Fibroblast of skin of scalp (primary cell): ENCODE measurements at regions not wholly inside any gene's neighbourhood (a gene's known extent, or its start where the extent isn't known, plus 50 kb on each side); places are given as distances from the start of the nearest gene placed in this dataset.

Experiments
- DNase-seq: peaks from one replicate; pipeline ENCODE4 v3.0.0-alpha.2; 2013

GRCh38 chr3:14318646-14319045, 83.8 kb upstream of the SLC6A6 start:
- no peak for DNase-seq

- DNase-seq = peak; percentile 74
These were observed 82.7 kb upstream of the SLC6A6 start for GRCh38 chr3:14319654-14320182.

GRCh38 chr3:14320219-14320618, 82.2 kb upstream of the SLC6A6 start:
- DNase-seq = no peak

DNA sequence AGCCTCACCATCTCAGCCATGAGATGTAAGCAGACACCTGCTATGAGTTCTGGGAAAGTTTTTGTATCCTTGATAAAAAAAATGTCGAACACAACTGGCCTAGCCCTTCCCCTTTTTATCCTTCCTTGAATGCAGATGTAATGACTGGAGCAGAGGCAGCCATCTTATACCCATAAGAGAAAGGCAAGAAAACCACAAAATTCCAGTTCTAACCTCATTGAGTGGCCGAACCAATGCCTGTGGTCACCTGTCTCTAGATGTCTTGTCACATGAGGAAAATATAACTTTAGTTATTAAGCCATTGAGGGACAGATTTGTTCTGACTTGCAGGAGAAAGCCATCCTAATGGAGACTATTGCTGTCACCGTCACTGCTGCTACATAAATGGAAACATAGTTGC, 80.4 kb upstream of the SLC6A6 start:
- DNase-seq = no peak

GRCh38 chr3:14322667-14323295, 79.6 kb upstream of the SLC6A6 start:
- no peak for DNase-seq

GRCh38 chr3:14323401-14324223, 78.8 kb upstream of the SLC6A6 start:
- no peak for DNase-seq

- DNase-seq = peak; percentile 80
These were observed 78.0 kb upstream of the SLC6A6 start for GRCh38 chr3:14324224-14324944.

DNA sequence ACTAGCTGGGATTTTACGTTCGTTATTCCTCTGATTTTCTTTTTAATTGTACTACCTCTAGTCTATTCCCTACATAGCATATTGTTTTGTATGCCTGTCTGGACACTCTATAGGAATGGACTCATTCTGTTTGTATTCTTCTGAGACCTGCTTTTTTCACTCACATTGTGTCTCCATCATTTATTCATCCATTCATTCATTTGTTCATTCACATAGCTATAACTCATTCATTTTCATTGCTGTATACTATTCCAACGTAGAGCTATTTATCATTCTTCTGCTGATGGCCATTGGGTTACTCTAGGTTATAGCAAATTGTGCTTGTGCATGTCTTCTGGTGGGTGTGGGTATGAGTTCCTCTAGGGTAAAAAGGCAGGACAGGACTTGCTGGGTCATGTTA, 74.0 kb upstream of the SLC6A6 start:
- DNase-seq = no peak

- no peak for DNase-seq
These were observed 73.1 kb upstream of the SLC6A6 start for GRCh38 chr3:14329116-14329830.

DNA sequence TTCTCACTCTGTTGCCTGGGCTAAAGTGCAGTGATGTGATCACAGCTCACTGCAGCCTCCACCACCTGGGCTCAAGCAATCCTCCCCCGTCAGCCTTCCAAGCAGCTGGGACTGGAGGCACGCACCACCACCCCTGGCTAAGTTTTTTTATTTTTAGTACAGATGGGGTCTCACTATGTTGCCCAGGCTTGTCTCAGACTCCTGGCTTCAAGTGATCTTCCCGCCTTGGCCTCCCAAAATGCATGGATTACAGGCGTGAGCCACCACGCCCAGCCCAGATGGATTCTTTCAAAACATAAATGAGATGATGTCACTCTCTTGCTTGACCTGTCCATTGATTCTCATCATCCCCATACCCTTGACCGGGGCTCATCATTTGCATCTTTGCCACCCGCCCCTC, 72.6 kb upstream of the SLC6A6 start:
- DNase-seq = no peak

GRCh38 chr3:14330508-14330907, 71.9 kb upstream of the SLC6A6 start:
- DNase-seq = no peak

- no peak for DNase-seq
These were observed 71.2 kb upstream of the SLC6A6 start for GRCh38 chr3:14331251-14331650.

GRCh38 chr3:14332392-14332791, 70.0 kb upstream of the SLC6A6 start:
- DNase-seq = no peak

GRCh38 chr3:14333215-14333614, 69.2 kb upstream of the SLC6A6 start:
- DNase-seq = no peak

- DNase-seq = no peak
These were observed 68.8 kb upstream of the SLC6A6 start for GRCh38 chr3:14333621-14334020.

DNA sequence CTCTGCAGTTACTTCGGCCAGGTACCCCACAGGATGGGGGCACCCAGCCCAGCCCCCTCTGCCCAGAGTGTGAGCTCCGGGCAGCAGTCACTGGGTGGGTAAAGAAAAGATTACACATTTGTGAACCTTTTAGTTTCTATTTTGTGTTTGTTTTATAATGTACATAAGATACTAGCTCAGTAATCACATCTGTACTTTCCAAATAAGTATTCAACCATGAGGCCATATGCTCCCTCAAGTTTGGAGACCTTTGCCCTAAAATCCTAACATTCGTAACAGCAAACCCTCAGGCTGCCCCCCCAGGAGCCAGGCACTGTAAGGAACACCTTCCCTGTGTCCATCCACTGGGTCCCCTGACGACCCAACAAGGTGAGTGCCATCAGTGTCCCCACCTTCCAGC, 68.3 kb upstream of the SLC6A6 start:
- no peak for DNase-seq

DNA sequence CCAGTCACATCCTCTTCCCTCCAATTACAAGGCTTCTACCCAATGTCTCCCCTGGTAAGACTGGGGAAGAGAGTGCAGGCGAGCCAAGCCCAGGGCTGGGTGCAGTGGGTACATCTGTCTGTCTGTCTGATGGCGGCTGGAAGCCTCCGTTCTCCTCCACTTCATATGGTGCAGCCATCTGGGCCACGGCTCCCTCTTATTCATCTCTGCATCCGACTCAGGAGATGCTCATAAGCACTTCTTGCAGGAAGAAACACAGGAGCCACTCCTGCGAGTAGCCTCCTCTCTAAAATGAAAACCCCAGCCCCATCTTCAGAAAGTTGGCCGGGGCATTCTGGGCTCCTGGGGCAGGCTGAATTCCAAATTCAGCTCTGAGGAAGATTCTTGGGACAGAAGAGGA, 67.5 kb upstream of the SLC6A6 start:
- no peak for DNase-seq

DNA sequence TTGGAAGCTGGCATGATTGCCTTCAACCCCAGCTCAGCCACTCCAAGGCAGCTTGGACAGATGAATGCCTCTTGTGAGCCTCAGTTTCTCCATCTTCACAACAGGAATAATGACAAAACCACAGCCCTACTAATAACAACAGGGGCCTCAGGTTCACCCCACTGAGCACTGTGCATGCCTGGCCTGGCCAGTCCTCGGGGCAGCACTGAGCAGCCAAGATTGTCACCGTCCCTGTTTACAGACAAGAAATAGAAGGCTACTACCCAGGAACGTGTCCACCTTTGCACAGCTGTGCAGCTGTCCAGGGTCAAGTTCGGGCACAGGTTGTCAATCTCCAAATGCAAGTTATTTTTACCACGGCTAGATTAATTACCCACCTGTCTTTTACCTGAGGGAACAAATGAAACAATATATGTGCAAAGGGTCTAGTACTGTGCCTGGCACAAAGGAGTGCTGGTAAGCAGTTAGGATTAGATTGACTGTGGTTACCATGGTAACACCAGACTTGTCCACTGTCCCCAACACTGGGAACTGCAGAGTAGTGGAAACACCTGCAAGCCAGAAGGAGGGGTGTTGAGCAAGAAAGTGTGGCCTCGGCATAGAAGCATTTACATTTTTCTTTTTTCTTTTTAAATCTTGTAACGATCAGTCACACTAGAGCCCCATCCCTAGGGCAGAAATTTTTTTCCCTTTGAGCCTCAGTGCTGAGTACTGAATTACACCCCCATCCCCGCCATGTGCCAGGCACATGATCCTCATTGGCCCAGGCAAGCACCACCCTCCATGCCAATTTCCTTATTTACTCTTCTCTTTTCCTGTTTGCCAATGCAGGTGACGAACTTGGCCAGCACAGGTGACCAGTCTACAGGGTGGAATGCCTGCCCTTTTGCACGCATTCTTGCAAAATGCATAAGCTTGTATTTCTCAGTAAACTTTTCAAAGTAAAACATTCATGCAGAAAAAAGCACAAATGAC, 66.3 kb upstream of the SLC6A6 start:
- DNase-seq = no peak

DNA sequence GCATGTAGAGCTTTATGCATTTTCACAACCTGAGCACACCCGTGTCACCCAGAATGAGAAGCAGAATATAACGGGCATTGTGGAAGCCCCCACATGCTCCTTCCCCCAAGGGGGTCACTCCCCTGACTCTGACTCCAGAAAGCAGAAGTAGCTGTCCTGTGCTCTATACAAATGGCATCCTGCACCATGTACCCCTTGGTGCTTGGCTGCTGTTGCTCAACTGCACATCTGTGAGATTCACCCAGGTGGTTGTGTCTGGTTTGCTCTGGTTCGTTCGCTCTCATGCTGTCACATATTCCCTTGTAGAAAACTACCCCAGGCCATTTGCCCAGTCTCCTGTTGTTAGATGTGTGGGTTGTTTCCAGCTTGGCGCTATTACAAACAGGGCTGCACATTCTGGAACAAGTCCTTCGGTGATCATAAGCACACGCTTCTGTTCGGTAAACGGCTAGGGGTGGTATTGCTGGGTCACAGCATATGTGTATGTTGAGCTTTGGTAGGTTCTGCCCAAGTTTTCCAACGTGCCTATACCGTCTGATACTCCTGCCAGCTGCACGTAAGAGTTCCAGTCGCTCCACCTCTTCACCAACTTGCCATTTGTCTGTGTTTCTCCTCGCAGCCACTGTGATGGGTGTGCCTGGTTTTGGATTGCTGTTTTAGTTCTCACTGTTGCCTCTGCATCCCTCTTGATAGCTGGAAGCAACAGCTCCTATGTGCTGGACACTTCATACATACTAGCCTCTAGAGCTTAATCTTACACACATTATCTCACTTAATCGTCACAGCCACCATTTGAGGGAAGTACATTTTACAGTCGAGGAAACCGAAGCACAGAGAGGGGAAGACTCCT, 65.4 kb upstream of the SLC6A6 start:
- no peak for DNase-seq

DNA sequence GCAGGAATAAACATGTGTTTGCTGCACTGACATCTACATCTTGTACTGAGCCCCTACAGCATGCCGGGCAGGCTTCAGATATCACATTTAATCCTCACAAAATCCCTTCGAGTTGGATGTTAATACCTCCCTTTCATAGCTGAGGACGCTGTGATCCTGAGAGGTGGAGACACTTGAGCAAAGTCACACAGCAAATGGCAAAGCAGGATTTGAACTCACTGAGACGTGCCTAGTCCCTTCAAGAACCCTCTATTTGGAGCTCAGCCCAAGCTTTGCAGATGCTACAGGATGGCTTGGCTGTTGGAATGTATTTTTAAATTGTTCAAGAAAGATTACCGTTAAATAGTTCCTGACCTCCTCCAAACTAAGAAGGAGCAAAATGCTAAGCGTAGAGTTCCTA, 64.6 kb upstream of the SLC6A6 start:
- no peak for DNase-seq

- no peak for DNase-seq
These were observed 64.2 kb upstream of the SLC6A6 start for GRCh38 chr3:14338242-14338641.
